IMR-90 (cell line): ENCODE measurements at regions not wholly inside any gene's neighbourhood (a gene's known extent, or its start where the extent isn't known, plus 50 kb on each side); places are given as distances from the start of the nearest gene placed in this dataset.

Source experiments
- ATAC-seq: fragments of 200-7000 bp; cut with Tn5 transposase; 2 replicates; pipeline ENCODE4 v1.9.1; 2020; ENCODE audit warnings: low read depth, mild to moderate bottlenecking, moderate library complexity
- BruUV-seq: library from RNA; stranded (reverse); fragments of 400-500 nt; replicated peaks from 2 replicates; lab custom pipeline; 2021; lab: Mats Ljungman, UMichigan
- CTCF ChIA-PET: fragments of 300-600 bp; formaldehyde crosslinking; extraction: SDS; loops from one replicate; lab custom pipeline; 2021; ENCODE audit warnings: antibody characterized with exemption; lab: Yijun Ruan, JAX
- POLR2A ChIA-PET: fragments of 300-600 bp; sonication (Branson Sonifier 250); formaldehyde crosslinking; loops from one replicate; lab custom pipeline; 2022; ENCODE audit warnings: antibody characterized with exemption; ENCODE audit not compliant: unreplicated experiment; lab: Charles Lee
- DNase-seq: peaks from one replicate; pipeline ENCODE4 v3.0.0; 2013
- H2AFZ ChIP-seq: replicated peaks from 2 replicates; pipeline ENCODE3; 2013; ENCODE audit warnings: low read length, mild to moderate bottlenecking; ENCODE audit not compliant: poor library complexity
- H2AK5ac ChIP-seq: 2 replicates; pipeline ENCODE4 v1.6.1; 2013; ENCODE audit warnings: low read depth, low read length, inconsistent platforms
- H2AK9ac ChIP-seq: replicated peaks from 2 replicates; pipeline ENCODE3; 2013; ENCODE audit warnings: mild to moderate bottlenecking, low read depth, low read length, moderate library complexity; ENCODE audit not compliant: poor library complexity
- H2BK120ac ChIP-seq: 2 replicates; pipeline ENCODE4 v1.6.1; 2013; ENCODE audit warnings: low read depth, low read length, inconsistent platforms
- H2BK15ac ChIP-seq: 3 replicates; pipeline ENCODE4 v1.6.1; 2013; ENCODE audit warnings: low read depth, low read length, inconsistent platforms
- H2BK20ac ChIP-seq: 2 replicates; pipeline ENCODE4 v1.6.1; 2013; ENCODE audit warnings: low read depth, mild to moderate bottlenecking, inconsistent platforms, low read length, moderate library complexity
- H2BK5ac ChIP-seq: 2 replicates; pipeline ENCODE4 v1.6.1; 2013; ENCODE audit warnings: mild to moderate bottlenecking, low read depth, low read length, inconsistent platforms; ENCODE audit not compliant: poor library complexity, severe bottlenecking
- H3K14ac ChIP-seq: replicated peaks from 2 replicates; pipeline ENCODE4 v1.6.1; 2013; ENCODE audit warnings: low read depth, low read length, inconsistent platforms
- H3K18ac ChIP-seq: 2 replicates; pipeline ENCODE4 v1.6.1; 2013; ENCODE audit warnings: low read depth, low read length, control low read depth
- H3K23ac ChIP-seq: 2 replicates; pipeline ENCODE4 v1.6.1; 2013; ENCODE audit warnings: low read depth, low read length, inconsistent platforms
- H3K27ac ChIP-seq: 2 replicates; pipeline ENCODE4 v1.5.1; 2013; ENCODE audit warnings: mild to moderate bottlenecking, control low read depth, low read length; ENCODE audit not compliant: insufficient read depth
- H3K27me3 ChIP-seq: 2 replicates; pipeline ENCODE4 v1.6.1; 2013; ENCODE audit warnings: low read length; ENCODE audit not compliant: control insufficient read depth, insufficient read depth
- H3K36me3 ChIP-seq: 2 replicates; pipeline ENCODE4 v1.6.1; 2013; ENCODE audit warnings: low read length, mixed read lengths; ENCODE audit not compliant: control insufficient read depth, insufficient read depth
- H3K4ac ChIP-seq: 2 replicates; pipeline ENCODE4 v1.6.1; 2013; ENCODE audit warnings: low read depth, low read length, inconsistent platforms
- H3K4me1 ChIP-seq: 2 replicates; pipeline ENCODE4 v1.6.1; 2013; ENCODE audit warnings: low read length, mixed read lengths; ENCODE audit not compliant: control insufficient read depth, insufficient read depth
- H3K4me2 ChIP-seq: 2 replicates; pipeline ENCODE4 v1.6.1; 2013; ENCODE audit warnings: low read depth, mild to moderate bottlenecking, control low read depth, low read length, moderate library complexity
- H3K4me3 ChIP-seq: 2 replicates; pipeline ENCODE4 v1.5.1; 2013; ENCODE audit warnings: low read depth, mild to moderate bottlenecking, control low read depth, low read length, moderate library complexity; ENCODE audit not compliant: insufficient read depth
- H3K56ac ChIP-seq: 2 replicates; pipeline ENCODE4 v1.6.1; 2013; ENCODE audit warnings: low read length, inconsistent platforms; ENCODE audit not compliant: insufficient read depth; ENCODE audit errors: extremely low read depth
- H3K79me1 ChIP-seq, 2 experiments: 2 replicates each; pipeline ENCODE4 v1.6.1; 2013; ENCODE audit warnings: low read length in 2 of 2, inconsistent platforms in 1 of 2, low read depth in 1 of 2
- H3K9ac ChIP-seq: 2 replicates; pipeline ENCODE4 v1.6.1; 2013; ENCODE audit warnings: low read depth, low read length, control low read depth
- H3K9me1 ChIP-seq: 2 replicates; pipeline ENCODE4 v1.6.1; 2013; ENCODE audit warnings: low read length, inconsistent platforms; ENCODE audit not compliant: insufficient read depth
- H3K9me3 ChIP-seq: 2 replicates; pipeline ENCODE4 v1.6.1; 2013; ENCODE audit warnings: low read length; ENCODE audit not compliant: control insufficient read depth, insufficient read depth
- H4K20me1 ChIP-seq: 2 replicates; pipeline ENCODE4 v1.6.1; 2013; ENCODE audit warnings: low read length, inconsistent platforms; ENCODE audit not compliant: insufficient read depth
- H4K5ac ChIP-seq: 2 replicates; pipeline ENCODE4 v1.6.1; 2013; ENCODE audit warnings: mild to moderate bottlenecking, low read depth, low read length, control low read depth
- H4K8ac ChIP-seq, 2 experiments: 2 replicates each; pipeline ENCODE4 v1.6.1; 2013; ENCODE audit warnings: low read depth in 2 of 2, low read length in 2 of 2, control low read depth in 1 of 2, inconsistent platforms in 1 of 2
- H4K91ac ChIP-seq: 2 replicates; pipeline ENCODE4 v1.6.1; 2013; ENCODE audit warnings: low read depth, low read length, inconsistent platforms; ENCODE audit not compliant: insufficient read depth
- BHLHE40 ChIP-seq: fragments of 150-350 bp; IDR thresholded peaks from 2 replicates; pipeline ENCODE4 v1.6.1; 2016; ENCODE audit warnings: mild to moderate bottlenecking, low read depth, low read length
- CEBPB ChIP-seq: IDR thresholded peaks from 2 replicates; pipeline ENCODE4 v1.6.1; 2012; ENCODE audit warnings: low read depth, low read length, improper control_type of control experiment
- CHD1 ChIP-seq: IDR thresholded peaks from 2 replicates; pipeline ENCODE4 v1.6.1; 2012; ENCODE audit warnings: low read depth, low read length, improper control_type of control experiment
- CTCF ChIP-seq: conservative IDR thresholded peaks from 2 replicates; pipeline ENCODE4 v1.5.1; 2012; ENCODE audit warnings: mild to moderate bottlenecking, low read depth, low read length, improper control_type of control experiment
- ELK1 ChIP-seq: fragments of 150-350 bp; IDR thresholded peaks from 2 replicates; pipeline ENCODE4 v1.6.1; 2016; ENCODE audit warnings: low read depth, mild to moderate bottlenecking, low read length, moderate library complexity, borderline replicate concordance
- FOS ChIP-seq: fragments of 150-350 bp; IDR thresholded peaks from 2 replicates; pipeline ENCODE4 v1.6.1; 2016; ENCODE audit warnings: low read depth, low read length
- MAFK ChIP-seq: IDR thresholded peaks from 2 replicates; pipeline ENCODE4 v1.6.1; 2012; ENCODE audit warnings: low read depth, low read length, improper control_type of control experiment
- MAZ ChIP-seq: IDR thresholded peaks from 2 replicates; pipeline ENCODE4 v1.6.1; 2012; ENCODE audit warnings: low read depth, mild to moderate bottlenecking, low read length, improper control_type of control experiment, moderate library complexity, borderline replicate concordance
- MXI1 ChIP-seq: IDR thresholded peaks from 2 replicates; pipeline ENCODE4 v1.6.1; 2012; ENCODE audit warnings: low read depth, mild to moderate bottlenecking, low read length, moderate library complexity, borderline replicate concordance
- NFE2L2 ChIP-seq: fragments of 150-350 bp; IDR thresholded peaks from 2 replicates; pipeline ENCODE4 v1.6.1; 2016; ENCODE audit warnings: low read depth, mild to moderate bottlenecking, low read length
- POLR2A ChIP-seq: IDR thresholded peaks from 2 replicates; pipeline ENCODE4 v1.6.1; 2012; ENCODE audit warnings: mild to moderate bottlenecking, low read depth, low read length
- RAD21 ChIP-seq: IDR thresholded peaks from 2 replicates; pipeline ENCODE4 v1.6.1; 2012; ENCODE audit warnings: low read length, improper control_type of control experiment
- RCOR1 ChIP-seq: IDR thresholded peaks from 2 replicates; pipeline ENCODE4 v1.6.1; 2012; ENCODE audit warnings: mild to moderate bottlenecking, low read length, improper control_type of control experiment; ENCODE audit not compliant: insufficient replicate concordance
- RFX5 ChIP-seq: IDR thresholded peaks from 2 replicates; pipeline ENCODE4 v1.8.0; 2012; ENCODE audit warnings: low read depth, mild to moderate bottlenecking, low read length, moderate library complexity
- SMC3 ChIP-seq: fragments of 150-350 bp; IDR thresholded peaks from 2 replicates; pipeline ENCODE4 v1.6.1; 2016; ENCODE audit warnings: low read depth, mild to moderate bottlenecking, antibody characterized with exemption, low read length, moderate library complexity
- USF2 ChIP-seq: fragments of 150-350 bp; IDR thresholded peaks from 2 replicates; pipeline ENCODE4 v1.6.1; 2017; ENCODE audit warnings: mild to moderate bottlenecking, antibody characterized with exemption, low read length, low read depth
- WGBS, 2 experiments: methylation state at CpG; one replicate each; pipeline versions ENCODE4 v1.1.5 to v1.1.7; 2013; ENCODE audit warnings: missing lambda C conversion rate in 2 of 2; ENCODE audit not compliant: insufficient read length in 1 of 2; ENCODE audit errors: extremely low coverage in 2 of 2; 5-methylcytosine and 5-hydroxymethylcytosine counted together
- dilution Hi-C: fragments of 300-500 bp; cut with HindIII; formaldehyde crosslinking; loops from one replicate; pipeline ENCODE4 v1.14.3; 2018; ENCODE audit warnings: low sequenced_read_pairs; ENCODE audit not compliant: unreplicated experiment
- in situ Hi-C: fragments of 300-500 bp; cut with MboI; formaldehyde crosslinking; loops from 3 replicates; pipeline ENCODE4 v1.14.3; 2019; ENCODE audit warnings: low sequenced_read_pairs, inconsistent platforms, mixed read lengths
- intact Hi-C: fragments of 100-400 bp; cut with micrococcal nuclease; formaldehyde crosslinking; loops from 2 replicates; pipeline ENCODE4 v1.10.0; 2022

GRCh38 chr1:98387701-98388100 is 273.8 kb upstream of the SNX7 start:
- H3K4me3 ChIP-seq: no peak overlapping the region
- H3K9me1 ChIP-seq: no peaks in the 10 kb centered on the region
- H2AFZ ChIP-seq: peak overlapping the region; percentile 33
- peaks cover 8% of the 10 kb centered on the region for H3K4me1 ChIP-seq
- H3K36me3 ChIP-seq: no peaks in the 10 kb centered on the region
- no peaks in the 10 kb centered on the region for H3K27me3 ChIP-seq
- no peaks in the 10 kb centered on the region for H3K79me1 ChIP-seq
- no peak for TF ChIP-seq ELK1
- TF ChIP-seq NFE2L2: no peak
- TF ChIP-seq FOS: no peak
- TF ChIP-seq MAZ: no peak
- TF ChIP-seq RFX5: no peak
- no peak for TF ChIP-seq RCOR1
- TF ChIP-seq SMC3: no peak
- no peak for TF ChIP-seq BHLHE40
- no peak for TF ChIP-seq POLR2A
- no peak for TF ChIP-seq MAFK
- TF ChIP-seq CTCF: no peak
- TF ChIP-seq MXI1: no peak
- no peak for TF ChIP-seq RAD21
- TF ChIP-seq CEBPB: no peak
- no peak for TF ChIP-seq USF2
- no peak for TF ChIP-seq CHD1
- no peak overlapping the region for H3K4me2 ChIP-seq
- peak overlapping the region; percentile 76 for H2BK120ac ChIP-seq
- peak overlapping the region; percentile 14; the same call in 1 of the 2 replicates for H4K91ac ChIP-seq
- peak overlapping the region; percentile 64 for H2BK20ac ChIP-seq
- H3K4ac ChIP-seq: peak overlapping the region; percentile 15; the same call in 1 of the 2 replicates
- ChIA-PET CTCF (interaction anchor here (0.9 kb wide), 1 partner anchor 28 kb away, joined by 3 read pairs; no protein-coding TSS in a partner anchor), POLR2A (no interaction called here)
- H2AK5ac ChIP-seq: no peak overlapping the region
- H3K23ac ChIP-seq: peak overlapping the region; percentile 12; the same call in 1 of the 2 replicates
- dilution Hi-C loops (no loop called here), in situ Hi-C loops (no loop called here), intact Hi-C loops (no loop called here)
- H3K27ac ChIP-seq: no peak overlapping the region
- no TSS peak for BruUV-seq
- H2AK9ac ChIP-seq: no peak overlapping the region
- no peaks in the 10 kb centered on the region for H3K9me3 ChIP-seq
- no peak overlapping the region for H2BK5ac ChIP-seq
- ATAC-seq: no peak
- H4K8ac ChIP-seq: peak overlapping the region in 1 of 2 experiments; percentile 53; a peak in 1 of 4 replicates
- H3K9ac ChIP-seq: no peak overlapping the region
- no peak for DNase-seq
- peak overlapping the region; percentile 50; the same call in 1 of the 2 replicates for H3K14ac ChIP-seq
- peak overlapping the region; percentile 31; the same call in 1 of the 3 replicates for H2BK15ac ChIP-seq
- H4K5ac ChIP-seq: no peak overlapping the region; the same call in 1 of the 2 replicates
- H3K56ac ChIP-seq: no peak overlapping the region
- no peak overlapping the region for H3K18ac ChIP-seq
- H4K20me1 ChIP-seq: no peaks in the 10 kb centered on the region
- WGBS, 2 experiments: no CpG with 5 or more reads among the region's 4 CpGs
